H9 (cell line): ENCODE measurements at regions not wholly inside any gene's neighbourhood (a gene's known extent, or its start where the extent isn't known, plus 50 kb on each side); places are given as distances from the start of the nearest gene placed in this dataset.

Experiments
- DNase-seq: peaks from one replicate; pipeline ENCODE4 v3.0.0-alpha.2; 2017
- H2AFZ ChIP-seq: one replicate; pipeline ENCODE4 v1.6.1; 2013; ENCODE audit warnings: mild to moderate bottlenecking, low read length, control low read depth, moderate library complexity
- H2AK5ac ChIP-seq: 2 replicates; pipeline ENCODE4 v1.6.1; 2013; ENCODE audit warnings: low read length, control low read depth, mixed read lengths; ENCODE audit not compliant: insufficient read length
- H2BK120ac ChIP-seq: one replicate; pipeline ENCODE4 v1.6.1; 2013; ENCODE audit warnings: low read depth, mild to moderate bottlenecking, low read length, control low read depth, inconsistent platforms; ENCODE audit not compliant: poor library complexity, severe bottlenecking
- H2BK12ac ChIP-seq: 2 replicates; pipeline ENCODE4 v1.6.1; 2013; ENCODE audit warnings: low read length, control low read depth, mixed read lengths, low read depth; ENCODE audit not compliant: insufficient read length
- H2BK15ac ChIP-seq: 2 replicates; pipeline ENCODE4 v1.6.1; 2013; ENCODE audit warnings: low read depth, low read length, control low read depth
- H2BK20ac ChIP-seq: one replicate; pipeline ENCODE4 v1.6.1; 2013; ENCODE audit warnings: low read depth, mild to moderate bottlenecking, low read length, control low read depth, inconsistent platforms; ENCODE audit not compliant: poor library complexity, severe bottlenecking
- H2BK5ac ChIP-seq: 2 replicates; pipeline ENCODE4 v1.6.1; 2013; ENCODE audit warnings: low read length, control low read depth, mixed read lengths; ENCODE audit not compliant: insufficient read length
- H3K14ac ChIP-seq: 2 replicates; pipeline ENCODE4 v1.6.1; 2013; ENCODE audit warnings: low read length, control low read depth; ENCODE audit not compliant: insufficient read depth
- H3K18ac ChIP-seq: 2 replicates; pipeline ENCODE4 v1.6.1; 2013; ENCODE audit warnings: low read depth, mild to moderate bottlenecking, mixed read lengths, low read length, control low read depth; ENCODE audit not compliant: insufficient read length
- H3K23ac ChIP-seq: 2 replicates; pipeline ENCODE4 v1.6.1; 2013; ENCODE audit warnings: low read length, control low read depth, mixed read lengths, low read depth; ENCODE audit not compliant: insufficient read length
- H3K23me2 ChIP-seq: 2 replicates; pipeline ENCODE4 v1.6.1; 2013; ENCODE audit warnings: low read depth, mild to moderate bottlenecking, mixed read lengths, low read length, control low read depth; ENCODE audit not compliant: insufficient read length, poor library complexity, severe bottlenecking
- H3K27ac ChIP-seq: 2 replicates; pipeline ENCODE4 v1.5.1; 2013; ENCODE audit warnings: low read length, control low read depth, mixed read lengths, low read depth; ENCODE audit not compliant: insufficient read length
- H3K27me3 ChIP-seq: 2 replicates; pipeline ENCODE4 v1.6.1; 2013; ENCODE audit warnings: low read length, control low read depth, inconsistent platforms; ENCODE audit not compliant: insufficient read depth
- H3K4ac ChIP-seq: 2 replicates; pipeline ENCODE4 v1.6.1; 2013; ENCODE audit warnings: low read depth, mild to moderate bottlenecking, control low read depth, inconsistent platforms, low read length, moderate library complexity
- H3K4me1 ChIP-seq: 2 replicates; pipeline ENCODE4 v1.6.1; 2013; ENCODE audit warnings: low read length, control low read depth, inconsistent platforms; ENCODE audit not compliant: insufficient read depth
- H3K4me2 ChIP-seq: 2 replicates; pipeline ENCODE4 v1.6.1; 2013; ENCODE audit warnings: low read length, control low read depth, mixed read lengths; ENCODE audit not compliant: insufficient read length, insufficient read depth
- H3K56ac ChIP-seq: 2 replicates; pipeline ENCODE4 v1.6.1; 2013; ENCODE audit warnings: low read depth, mild to moderate bottlenecking, mixed read lengths, low read length, control low read depth; ENCODE audit not compliant: insufficient read length
- H3K79me1 ChIP-seq: 2 replicates; pipeline ENCODE4 v1.6.1; 2013; ENCODE audit warnings: low read depth, mild to moderate bottlenecking, moderate library complexity, low read length, control low read depth, inconsistent platforms; ENCODE audit not compliant: insufficient read depth, poor library complexity, severe bottlenecking
- H3K79me2 ChIP-seq: 2 replicates; pipeline ENCODE4 v1.6.1; 2013; ENCODE audit warnings: low read length, control low read depth, inconsistent platforms; ENCODE audit not compliant: insufficient read depth
- H3K9ac ChIP-seq: 2 replicates; pipeline ENCODE4 v1.6.1; 2013; ENCODE audit warnings: low read length, control low read depth, mixed read lengths; ENCODE audit not compliant: insufficient read length; ENCODE audit errors: extremely low read depth
- H3K9me3 ChIP-seq: one replicate; pipeline ENCODE4 v1.6.1; 2013; ENCODE audit warnings: low read depth, low read length, inconsistent platforms; ENCODE audit not compliant: control insufficient read depth
- H3T11ph ChIP-seq: one replicate; pipeline ENCODE4 v1.6.1; 2013; ENCODE audit warnings: mild to moderate bottlenecking, low read length, control low read depth, inconsistent platforms
- H4K20me1 ChIP-seq: one replicate; pipeline ENCODE4 v1.6.1; 2013; ENCODE audit not compliant: control insufficient read depth, insufficient read length, insufficient read depth
- H4K5ac ChIP-seq: 2 replicates; pipeline ENCODE4 v1.6.1; 2013; ENCODE audit warnings: low read depth, mild to moderate bottlenecking, mixed read lengths, low read length, control low read depth; ENCODE audit not compliant: insufficient read length
- H4K8ac ChIP-seq: replicated peaks from 2 replicates; pipeline ENCODE4 v1.6.1; 2013; ENCODE audit warnings: low read length, control low read depth, mixed read lengths, low read depth; ENCODE audit not compliant: insufficient read length
- H4K91ac ChIP-seq: 2 replicates; pipeline ENCODE4 v1.6.1; 2013; ENCODE audit warnings: low read depth, mild to moderate bottlenecking, moderate library complexity, mixed read lengths, low read length, control low read depth; ENCODE audit not compliant: insufficient read length
- H3K27ac Mint-ChIP-seq, 3 experiments: 2 replicates in 2 of 3; 3 replicates in 1 of 3; pipeline ENCODE4 v1.8.0; 2020 to 2021; ENCODE audit warnings: mixed read lengths in 3 of 3, mild to moderate bottlenecking in 1 of 3, moderate library complexity in 1 of 3
- H3K27me3 Mint-ChIP-seq: 2 replicates; pipeline ENCODE4 v1.8.0; 2021; ENCODE audit warnings: low read depth, mild to moderate bottlenecking, moderate library complexity, mixed read lengths
- H3K36me3 Mint-ChIP-seq, 3 experiments: 2 replicates in 2 of 3; 3 replicates in 1 of 3; pipeline ENCODE4 v1.8.0; 2020 to 2021; ENCODE audit warnings: low read depth in 3 of 3, mixed read lengths in 3 of 3; ENCODE audit not compliant: insufficient read depth in 1 of 3
- H3K4me1 Mint-ChIP-seq, 2 experiments: 2 replicates each; pipeline ENCODE4 v1.8.0; 2020; ENCODE audit warnings: mixed read lengths in 2 of 2
- H3K4me3 Mint-ChIP-seq, 2 experiments: 2 replicates in 1 of 2; 3 replicates in 1 of 2; pipeline ENCODE4 v1.8.0; 2020 to 2021; ENCODE audit warnings: mild to moderate bottlenecking in 2 of 2, mixed read lengths in 2 of 2, moderate library complexity in 1 of 2
- H3K9me3 Mint-ChIP-seq, 2 experiments: 2 replicates in 1 of 2; 3 replicates in 1 of 2; pipeline ENCODE4 v1.8.0; 2020; ENCODE audit warnings: mild to moderate bottlenecking in 2 of 2, mixed read lengths in 2 of 2, moderate library complexity in 1 of 2
- WGBS: extraction: QIAGEN DNeasy Blood & Tissue Kit; methylation state at CpG from one replicate; pipeline ENCODE4 v1.1.7; 2013; ENCODE audit warnings: missing lambda C conversion rate, low lambda C conversion rate, mixed read lengths; ENCODE audit not compliant: insufficient read length; ENCODE audit errors: extremely low coverage; 5-methylcytosine and 5-hydroxymethylcytosine counted together
- TF ChIP-seq, protein P1 (sequence below): fragments of 200-600 bp; sonication (generic); conservative IDR thresholded peaks from 3 replicates; pipeline ENCODE4 v1.8.0; 2021; ENCODE audit warnings: antibody characterized with exemption, mild to moderate bottlenecking

DNA sequence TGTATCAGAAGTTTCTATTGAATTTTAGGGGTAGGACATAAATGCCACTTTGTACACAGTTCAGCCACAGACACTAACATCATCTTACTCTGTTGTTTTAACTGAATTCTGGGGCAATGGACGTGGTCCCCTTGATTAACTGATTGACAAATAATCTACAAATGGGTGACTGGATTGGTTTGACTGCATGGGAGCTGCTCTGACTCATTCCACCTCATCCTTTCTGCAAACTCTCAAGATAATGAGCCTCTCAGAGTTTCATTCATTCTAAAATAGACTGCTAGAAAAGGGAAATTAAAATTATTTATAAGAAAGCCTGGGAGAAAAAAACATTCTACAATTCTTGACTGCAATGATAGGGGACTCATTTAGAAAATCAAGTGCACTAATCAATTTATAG is 570.4 kb upstream of the SEL1L start:
- no peak overlapping the region for H2BK15ac ChIP-seq
- no peak overlapping the region for H3K18ac ChIP-seq
- no peak overlapping the region for H3K23ac ChIP-seq
- H3K27me3 ChIP-seq, result no peaks in the 10 kb centered on the region
- no peak overlapping the region for H2BK120ac ChIP-seq
- WGBS, result no CpG with 5 or more reads among the region's 1 CpG
- H3K4me1 ChIP-seq, result no peaks in the 10 kb centered on the region
- no peak overlapping the region for H2AFZ ChIP-seq
- no peaks in the 10 kb centered on the region for H3K9me3 ChIP-seq
- no peak overlapping the region for H4K5ac ChIP-seq
- H3K14ac ChIP-seq, result no peak overlapping the region
- Mint-ChIP-seq H3K4me3 (no peak overlapping the region), H3K36me3 (no peaks in the 10 kb centered on the region), H3K27ac (no peak overlapping the region), H3K4me1 (no peaks in the 10 kb centered on the region), H3K9me3 (no peaks in the 10 kb centered on the region), H3K27me3 (no peaks in the 10 kb centered on the region)
- no peaks in the 10 kb centered on the region for H4K20me1 ChIP-seq
- no peak overlapping the region for H4K91ac ChIP-seq
- no peak overlapping the region for H3T11ph ChIP-seq
- no peak overlapping the region for H2BK12ac ChIP-seq
- no peak overlapping the region for H3K4me2 ChIP-seq
- no peak overlapping the region for H3K4ac ChIP-seq
- no peaks in the 10 kb centered on the region for H3K23me2 ChIP-seq
- H3K79me1 ChIP-seq, result no peaks in the 10 kb centered on the region
- H3K27ac ChIP-seq, result no peak overlapping the region
- no peak overlapping the region for H4K8ac ChIP-seq
- no peak overlapping the region for H2AK5ac ChIP-seq
- H3K9ac ChIP-seq, result no peak overlapping the region
- no peak overlapping the region for H3K56ac ChIP-seq
- H3K79me2 ChIP-seq, result no peaks in the 10 kb centered on the region
- H2BK5ac ChIP-seq, result no peak overlapping the region
- DNase-seq, result no peak
- TF ChIP-seq, protein P1, sequence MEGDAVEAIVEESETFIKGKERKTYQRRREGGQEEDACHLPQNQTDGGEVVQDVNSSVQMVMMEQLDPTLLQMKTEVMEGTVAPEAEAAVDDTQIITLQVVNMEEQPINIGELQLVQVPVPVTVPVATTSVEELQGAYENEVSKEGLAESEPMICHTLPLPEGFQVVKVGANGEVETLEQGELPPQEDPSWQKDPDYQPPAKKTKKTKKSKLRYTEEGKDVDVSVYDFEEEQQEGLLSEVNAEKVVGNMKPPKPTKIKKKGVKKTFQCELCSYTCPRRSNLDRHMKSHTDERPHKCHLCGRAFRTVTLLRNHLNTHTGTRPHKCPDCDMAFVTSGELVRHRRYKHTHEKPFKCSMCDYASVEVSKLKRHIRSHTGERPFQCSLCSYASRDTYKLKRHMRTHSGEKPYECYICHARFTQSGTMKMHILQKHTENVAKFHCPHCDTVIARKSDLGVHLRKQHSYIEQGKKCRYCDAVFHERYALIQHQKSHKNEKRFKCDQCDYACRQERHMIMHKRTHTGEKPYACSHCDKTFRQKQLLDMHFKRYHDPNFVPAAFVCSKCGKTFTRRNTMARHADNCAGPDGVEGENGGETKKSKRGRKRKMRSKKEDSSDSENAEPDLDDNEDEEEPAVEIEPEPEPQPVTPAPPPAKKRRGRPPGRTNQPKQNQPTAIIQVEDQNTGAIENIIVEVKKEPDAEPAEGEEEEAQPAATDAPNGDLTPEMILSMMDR, result no peak
- no peak overlapping the region for H2BK20ac ChIP-seq
